ENCODE measurements at regions not wholly inside any gene's neighbourhood (a gene's known extent, or its start where the extent isn't known, plus 50 kb on each side); places are given as distances from the start of the nearest gene placed in this dataset.

DNA sequence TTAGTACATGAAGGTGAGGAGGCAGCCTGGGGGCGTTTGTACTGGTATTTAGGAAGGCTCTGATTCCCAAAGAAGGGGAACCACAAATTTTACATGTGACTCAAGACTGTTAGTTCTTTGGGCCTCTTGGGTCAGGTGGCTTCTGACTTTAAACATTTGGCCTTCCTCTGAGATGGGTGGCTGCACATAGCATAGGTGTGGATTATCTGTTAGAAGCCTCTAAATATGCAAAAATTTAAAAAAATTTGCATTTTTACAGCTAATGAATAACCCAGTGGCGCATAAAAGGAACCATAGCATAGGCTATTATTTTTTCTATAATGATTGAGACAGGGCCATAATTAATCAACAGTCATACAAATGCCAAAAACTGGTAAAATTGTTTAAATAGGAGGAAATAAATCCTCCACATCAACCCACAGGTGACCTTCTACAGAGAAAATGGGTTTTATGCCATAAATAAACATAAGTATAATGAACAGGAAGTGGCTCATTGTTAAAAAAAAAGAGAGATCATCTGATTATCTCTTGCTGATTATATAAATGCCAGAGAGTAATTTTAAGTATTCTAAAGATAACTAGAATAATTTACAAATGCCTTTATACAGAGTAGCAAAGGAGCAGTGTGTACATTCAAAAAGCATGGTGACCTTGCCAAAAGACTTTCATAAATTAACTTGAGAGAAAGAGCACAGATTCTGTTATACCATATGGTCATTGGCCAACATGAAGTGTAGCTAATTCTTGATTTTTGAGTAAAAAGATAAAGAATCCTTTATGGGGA, 284.2 kb upstream of the ATP2B1 start:
- TF ChIP-seq, protein P1, sequence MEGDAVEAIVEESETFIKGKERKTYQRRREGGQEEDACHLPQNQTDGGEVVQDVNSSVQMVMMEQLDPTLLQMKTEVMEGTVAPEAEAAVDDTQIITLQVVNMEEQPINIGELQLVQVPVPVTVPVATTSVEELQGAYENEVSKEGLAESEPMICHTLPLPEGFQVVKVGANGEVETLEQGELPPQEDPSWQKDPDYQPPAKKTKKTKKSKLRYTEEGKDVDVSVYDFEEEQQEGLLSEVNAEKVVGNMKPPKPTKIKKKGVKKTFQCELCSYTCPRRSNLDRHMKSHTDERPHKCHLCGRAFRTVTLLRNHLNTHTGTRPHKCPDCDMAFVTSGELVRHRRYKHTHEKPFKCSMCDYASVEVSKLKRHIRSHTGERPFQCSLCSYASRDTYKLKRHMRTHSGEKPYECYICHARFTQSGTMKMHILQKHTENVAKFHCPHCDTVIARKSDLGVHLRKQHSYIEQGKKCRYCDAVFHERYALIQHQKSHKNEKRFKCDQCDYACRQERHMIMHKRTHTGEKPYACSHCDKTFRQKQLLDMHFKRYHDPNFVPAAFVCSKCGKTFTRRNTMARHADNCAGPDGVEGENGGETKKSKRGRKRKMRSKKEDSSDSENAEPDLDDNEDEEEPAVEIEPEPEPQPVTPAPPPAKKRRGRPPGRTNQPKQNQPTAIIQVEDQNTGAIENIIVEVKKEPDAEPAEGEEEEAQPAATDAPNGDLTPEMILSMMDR (IDR thresholded peaks at IDR 0.05): no peak
- TF ChIP-seq POLR2A (IDR thresholded peaks at IDR 0.05) (no peak), POLR2AphosphoS5 (IDR thresholded peaks at IDR 0.05; ENCODE audit: insufficient read depth in 1 of 2, low read depth in 1 of 2) (no peak)

All from vagina (tissue), 2 donors.